HepG2 (cell line): ENCODE measurements at regions not wholly inside any gene's neighbourhood (a gene's known extent, or its start where the extent isn't known, plus 50 kb on each side); places are given as distances from the start of the nearest gene placed in this dataset.

ENCODE experiments used
- FOXA3 ChIP-seq: IDR thresholded peaks from 2 replicates; pipeline ENCODE4 v1.6.1; 2016; ENCODE audit warnings: missing genetic modification reagents, missing compliant biosample characterization
- FOXP1 ChIP-seq, 2 experiments: fragments of 450-650 bp in 1 of 2; IDR thresholded peaks; 2 replicates each; pipeline ENCODE4 v1.6.1; 2017 to 2018; ENCODE audit warnings: antibody characterized with exemption in 1 of 2
- HDAC1 ChIP-seq: sonication (generic); formaldehyde crosslinking; IDR thresholded peaks from 2 replicates; pipeline ENCODE4 v1.5.1; 2020; ENCODE audit warnings: mild to moderate bottlenecking, missing genetic modification reagents
- RARA ChIP-seq: IDR thresholded peaks from 2 replicates; pipeline ENCODE4 v1.6.1; 2016; ENCODE audit warnings: missing genetic modification reagents, missing compliant biosample characterization
- ZNF674 ChIP-seq: sonication (generic); formaldehyde crosslinking; IDR thresholded peaks from 2 replicates; pipeline ENCODE4 v1.5.0; 2020; ENCODE audit warnings: low read depth, mild to moderate bottlenecking, missing genetic modification reagents
- TF ChIP-seq, protein P1 (sequence below), 2 experiments: fragments of 450-650 bp in 1 of 2; sonication (generic) in 1 of 2; formaldehyde crosslinking in 1 of 2; IDR thresholded peaks; 2 replicates each; pipeline versions ENCODE4 v1.6.1 to v1.8.0; 2016 to 2022; ENCODE audit warnings: antibody characterized with exemption in 1 of 2, mild to moderate bottlenecking in 1 of 2, missing genetic modification reagents in 1 of 2
- TF ChIP-seq, protein P2 (sequence below): sonication (generic); formaldehyde crosslinking; IDR thresholded peaks from 2 replicates; pipeline ENCODE4 v1.4.0; 2020; ENCODE audit warnings: missing genetic modification reagents
- TF ChIP-seq, protein P3 (sequence below): sonication (generic); formaldehyde crosslinking; IDR thresholded peaks from 2 replicates; pipeline ENCODE4 v1.4.0; 2020; ENCODE audit warnings: missing genetic modification reagents
- TF ChIP-seq, protein P4 (sequence below): sonication (generic); formaldehyde crosslinking; IDR thresholded peaks from 2 replicates; pipeline ENCODE4 v1.5.1; 2020; ENCODE audit warnings: mild to moderate bottlenecking, missing genetic modification reagents, borderline replicate concordance

DNA sequence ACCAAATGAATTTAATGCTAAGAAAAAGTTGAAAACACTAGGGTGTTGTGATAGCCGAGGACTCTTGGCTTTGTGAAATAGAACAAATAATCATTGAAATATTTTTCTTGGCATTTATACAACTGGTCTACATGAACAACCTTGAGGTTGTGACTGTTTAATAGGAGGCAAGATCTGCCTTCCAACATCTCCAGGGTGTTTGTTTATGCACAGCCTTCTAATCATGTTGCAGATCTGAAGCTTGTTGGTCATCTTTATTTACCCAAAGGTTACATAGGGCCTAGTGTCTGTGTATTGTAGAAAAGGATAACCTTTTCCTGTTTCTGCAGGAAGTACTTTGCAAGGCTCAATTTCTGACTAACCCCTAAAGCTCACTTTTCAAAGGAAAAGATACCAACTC lies 65.2 kb upstream of the RANBP3L start (continued):
- no peak for TF ChIP-seq HDAC1 (CRISPR knock-in tag)
- TF ChIP-seq, protein P1, sequence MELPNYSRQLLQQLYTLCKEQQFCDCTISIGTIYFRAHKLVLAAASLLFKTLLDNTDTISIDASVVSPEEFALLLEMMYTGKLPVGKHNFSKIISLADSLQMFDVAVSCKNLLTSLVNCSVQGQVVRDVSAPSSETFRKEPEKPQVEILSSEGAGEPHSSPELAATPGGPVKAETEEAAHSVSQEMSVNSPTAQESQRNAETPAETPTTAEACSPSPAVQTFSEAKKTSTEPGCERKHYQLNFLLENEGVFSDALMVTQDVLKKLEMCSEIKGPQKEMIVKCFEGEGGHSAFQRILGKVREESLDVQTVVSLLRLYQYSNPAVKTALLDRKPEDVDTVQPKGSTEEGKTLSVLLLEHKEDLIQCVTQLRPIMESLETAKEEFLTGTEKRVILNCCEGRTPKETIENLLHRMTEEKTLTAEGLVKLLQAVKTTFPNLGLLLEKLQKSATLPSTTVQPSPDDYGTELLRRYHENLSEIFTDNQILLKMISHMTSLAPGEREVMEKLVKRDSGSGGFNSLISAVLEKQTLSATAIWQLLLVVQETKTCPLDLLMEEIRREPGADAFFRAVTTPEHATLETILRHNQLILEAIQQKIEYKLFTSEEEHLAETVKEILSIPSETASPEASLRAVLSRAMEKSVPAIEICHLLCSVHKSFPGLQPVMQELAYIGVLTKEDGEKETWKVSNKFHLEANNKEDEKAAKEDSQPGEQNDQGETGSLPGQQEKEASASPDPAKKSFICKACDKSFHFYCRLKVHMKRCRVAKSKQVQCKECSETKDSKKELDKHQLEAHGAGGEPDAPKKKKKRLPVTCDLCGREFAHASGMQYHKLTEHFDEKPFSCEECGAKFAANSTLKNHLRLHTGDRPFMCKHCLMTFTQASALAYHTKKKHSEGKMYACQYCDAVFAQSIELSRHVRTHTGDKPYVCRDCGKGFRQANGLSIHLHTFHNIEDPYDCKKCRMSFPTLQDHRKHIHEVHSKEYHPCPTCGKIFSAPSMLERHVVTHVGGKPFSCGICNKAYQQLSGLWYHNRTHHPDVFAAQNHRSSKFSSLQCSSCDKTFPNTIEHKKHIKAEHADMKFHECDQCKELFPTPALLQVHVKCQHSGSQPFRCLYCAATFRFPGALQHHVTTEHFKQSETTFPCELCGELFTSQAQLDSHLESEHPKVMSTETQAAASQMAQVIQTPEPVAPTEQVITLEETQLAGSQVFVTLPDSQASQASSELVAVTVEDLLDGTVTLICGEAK (IDR thresholded peaks at IDR 0.05), result no peak
- TF ChIP-seq, protein P1 (CRISPR knock-in tag; IDR thresholded peaks at IDR 0.05), result no peak
- TF ChIP-seq, protein P2, sequence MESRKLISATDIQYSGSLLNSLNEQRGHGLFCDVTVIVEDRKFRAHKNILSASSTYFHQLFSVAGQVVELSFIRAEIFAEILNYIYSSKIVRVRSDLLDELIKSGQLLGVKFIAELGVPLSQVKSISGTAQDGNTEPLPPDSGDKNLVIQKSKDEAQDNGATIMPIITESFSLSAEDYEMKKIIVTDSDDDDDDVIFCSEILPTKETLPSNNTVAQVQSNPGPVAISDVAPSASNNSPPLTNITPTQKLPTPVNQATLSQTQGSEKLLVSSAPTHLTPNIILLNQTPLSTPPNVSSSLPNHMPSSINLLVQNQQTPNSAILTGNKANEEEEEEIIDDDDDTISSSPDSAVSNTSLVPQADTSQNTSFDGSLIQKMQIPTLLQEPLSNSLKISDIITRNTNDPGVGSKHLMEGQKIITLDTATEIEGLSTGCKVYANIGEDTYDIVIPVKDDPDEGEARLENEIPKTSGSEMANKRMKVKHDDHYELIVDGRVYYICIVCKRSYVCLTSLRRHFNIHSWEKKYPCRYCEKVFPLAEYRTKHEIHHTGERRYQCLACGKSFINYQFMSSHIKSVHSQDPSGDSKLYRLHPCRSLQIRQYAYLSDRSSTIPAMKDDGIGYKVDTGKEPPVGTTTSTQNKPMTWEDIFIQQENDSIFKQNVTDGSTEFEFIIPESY (CRISPR knock-in tag), result no peak
- no peak for TF ChIP-seq ZNF674 (CRISPR knock-in tag)
- TF ChIP-seq FOXA3, result 0 out of 2 replicates have a peak, but pooled peaks have one; percentile 18
- TF ChIP-seq, protein P3, sequence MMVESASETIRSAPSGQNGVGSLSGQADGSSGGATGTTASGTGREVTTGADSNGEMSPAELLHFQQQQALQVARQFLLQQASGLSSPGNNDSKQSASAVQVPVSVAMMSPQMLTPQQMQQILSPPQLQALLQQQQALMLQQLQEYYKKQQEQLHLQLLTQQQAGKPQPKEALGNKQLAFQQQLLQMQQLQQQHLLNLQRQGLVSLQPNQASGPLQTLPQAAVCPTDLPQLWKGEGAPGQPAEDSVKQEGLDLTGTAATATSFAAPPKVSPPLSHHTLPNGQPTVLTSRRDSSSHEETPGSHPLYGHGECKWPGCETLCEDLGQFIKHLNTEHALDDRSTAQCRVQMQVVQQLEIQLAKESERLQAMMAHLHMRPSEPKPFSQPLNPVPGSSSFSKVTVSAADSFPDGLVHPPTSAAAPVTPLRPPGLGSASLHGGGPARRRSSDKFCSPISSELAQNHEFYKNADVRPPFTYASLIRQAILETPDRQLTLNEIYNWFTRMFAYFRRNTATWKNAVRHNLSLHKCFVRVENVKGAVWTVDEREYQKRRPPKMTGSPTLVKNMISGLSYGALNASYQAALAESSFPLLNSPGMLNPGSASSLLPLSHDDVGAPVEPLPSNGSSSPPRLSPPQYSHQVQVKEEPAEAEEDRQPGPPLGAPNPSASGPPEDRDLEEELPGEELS (CRISPR knock-in tag), result peak; percentile 48
- TF ChIP-seq, protein P4, sequence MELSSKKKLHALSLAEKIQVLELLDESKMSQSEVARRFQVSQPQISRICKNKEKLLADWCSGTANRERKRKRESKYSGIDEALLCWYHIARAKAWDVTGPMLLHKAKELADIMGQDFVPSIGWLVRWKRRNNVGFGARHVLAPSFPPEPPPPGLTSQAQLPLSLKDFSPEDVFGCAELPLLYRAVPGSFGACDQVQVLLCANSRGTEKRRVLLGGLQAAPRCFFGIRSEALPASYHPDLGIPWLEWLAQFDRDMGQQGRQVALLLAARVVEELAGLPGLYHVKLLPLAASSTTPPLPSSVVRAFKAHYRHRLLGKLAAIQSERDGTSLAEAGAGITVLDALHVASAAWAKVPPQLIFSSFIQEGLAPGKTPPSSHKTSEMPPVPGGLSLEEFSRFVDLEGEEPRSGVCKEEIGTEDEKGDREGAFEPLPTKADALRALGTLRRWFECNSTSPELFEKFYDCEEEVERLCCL (CRISPR knock-in tag), result no peak
- TF ChIP-seq FOXP1 (IDR thresholded peaks at IDR 0.05), result no peak
- peak; percentile 39; the same call in 1 of the 2 replicates for TF ChIP-seq FOXP1 (CRISPR knock-in tag; IDR thresholded peaks at IDR 0.05)
- peak; percentile 22; the same call in 1 of the 2 replicates for TF ChIP-seq RARA (CRISPR knock-in tag)
